ENCODE measurements at regions not wholly inside any gene's neighbourhood (a gene's known extent, or its start where the extent isn't known, plus 50 kb on each side); places are given as distances from the start of the nearest gene placed in this dataset.

DNA sequence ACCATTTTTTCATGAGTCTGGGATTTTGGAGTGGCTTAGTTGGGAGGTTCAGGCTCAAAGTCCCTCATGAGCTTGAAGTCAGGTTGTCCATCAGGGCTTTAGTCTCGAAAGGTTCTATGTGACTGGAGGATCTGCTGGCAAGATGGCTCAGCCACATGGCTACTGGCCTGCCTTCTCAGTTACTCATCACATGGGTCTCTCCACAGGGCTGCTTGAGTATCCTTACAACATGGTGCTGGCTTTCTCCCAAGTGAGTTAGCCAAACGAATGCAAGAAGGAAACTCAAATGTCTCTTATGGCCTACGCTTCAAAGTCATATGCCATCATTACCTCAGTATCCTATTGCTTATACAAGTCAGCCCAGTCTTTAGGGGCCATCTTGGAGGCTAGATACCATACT, 106.3 kb upstream of the VCX3B start:
- ATAC-seq (ENCODE audit: low read depth in 2 of 2) = no peak
- H3K27me3 Mint-ChIP-seq = no peaks in the 10 kb centered on the region
- no peaks in the 10 kb centered on the region for H3K36me3 Mint-ChIP-seq
- no peak for DNase-seq
- Histone ChIP-seq H3K9me3 (ENCODE audit: control insufficient read depth in 2 of 2, low read length in 2 of 2) (peaks cover 0 to 4% of the 10 kb centered on the region in 2 experiments), H3K4me1 (ENCODE audit: control insufficient read depth, insufficient read depth, low read length, poor library complexity, severe bottlenecking) (no peaks in the 10 kb centered on the region), H3K4me3 (ENCODE audit: low read depth, low read length) (no peak overlapping the region), H3K27me3 (ENCODE audit: control insufficient read depth, insufficient read depth, low read length) (no peaks in the 10 kb centered on the region), H3K36me3 (ENCODE audit: control insufficient read depth, insufficient read depth, low read length) (no peaks in the 10 kb centered on the region), H3K27ac (ENCODE audit: insufficient read depth, low read length, poor library complexity, severe bottlenecking) (no peak overlapping the region)
- no peak overlapping the region for H3K4me3 Mint-ChIP-seq
- no peaks in the 10 kb centered on the region for H3K4me1 Mint-ChIP-seq
- no peak overlapping the region for H3K27ac Mint-ChIP-seq
- peaks cover 0 to 9% (median 0%) of the 10 kb centered on the region in 7 donors for H3K9me3 Mint-ChIP-seq

- DNase-seq = no peak
- ATAC-seq (ENCODE audit: low read depth in 2 of 2) = no peak
- H3K27me3 ChIP-seq (ENCODE audit: control insufficient read depth, insufficient read depth, low read length) = no peaks in the 10 kb centered on the region
Measured at GRCh38 chrX:8364369-8365141, 100.1 kb upstream of the VCX3B start.

GRCh38 chrX:8366481-8366880, 98.1 kb upstream of the VCX3B start:
- H3K9me3 ChIP-seq (ENCODE audit: control insufficient read depth in 2 of 2, low read length in 2 of 2) = no peaks in the 10 kb centered on the region
- no peaks in the 10 kb centered on the region for H3K36me3 ChIP-seq (ENCODE audit: control insufficient read depth, insufficient read depth, low read length)
- Mint-ChIP-seq H3K27me3 (no peaks in the 10 kb centered on the region), H3K36me3 (no peaks in the 10 kb centered on the region), H3K4me3 (no peak overlapping the region), H3K4me1 (no peaks in the 10 kb centered on the region), H3K9me3 (peaks cover 0 to 13% (median 4%) of the 10 kb centered on the region in 7 donors), H3K27ac (no peak overlapping the region)
- H3K4me1 ChIP-seq (ENCODE audit: control insufficient read depth, insufficient read depth, low read length, poor library complexity, severe bottlenecking) = no peaks in the 10 kb centered on the region
- no peak for DNase-seq
- no peak overlapping the region for H3K4me3 ChIP-seq (ENCODE audit: low read depth, low read length)
- ATAC-seq (ENCODE audit: low read depth in 2 of 2) = no peak
- H3K27ac ChIP-seq (ENCODE audit: insufficient read depth, low read length, poor library complexity, severe bottlenecking) = no peak overlapping the region
- no peaks in the 10 kb centered on the region for H3K27me3 ChIP-seq (ENCODE audit: control insufficient read depth, insufficient read depth, low read length)

More at GRCh38 chrX:8364369-8365141, 100.1 kb upstream of the VCX3B start:
- no peaks in the 10 kb centered on the region for H3K4me1 Mint-ChIP-seq
- no peak overlapping the region for H3K27ac ChIP-seq (ENCODE audit: insufficient read depth, low read length, poor library complexity, severe bottlenecking)
- H3K27me3 Mint-ChIP-seq = no peaks in the 10 kb centered on the region
- H3K4me3 ChIP-seq (ENCODE audit: low read depth, low read length) = no peak overlapping the region
- no peak overlapping the region for H3K27ac Mint-ChIP-seq
- H3K9me3 ChIP-seq (ENCODE audit: control insufficient read depth in 2 of 2, low read length in 2 of 2) = no peaks in the 10 kb centered on the region
- H3K36me3 Mint-ChIP-seq = no peaks in the 10 kb centered on the region
- H3K36me3 ChIP-seq (ENCODE audit: control insufficient read depth, insufficient read depth, low read length) = no peaks in the 10 kb centered on the region
- no peak overlapping the region for H3K4me3 Mint-ChIP-seq
- H3K4me1 ChIP-seq (ENCODE audit: control insufficient read depth, insufficient read depth, low read length, poor library complexity, severe bottlenecking) = no peaks in the 10 kb centered on the region
- H3K9me3 Mint-ChIP-seq = peaks cover 0 to 12% (median 4%) of the 10 kb centered on the region in 7 donors

GRCh38 chrX:8374041-8374825, 90.4 kb upstream of the VCX3B start:
- peaks cover 0 to 28% (median 12%) of the 10 kb centered on the region in 7 donors for H3K9me3 Mint-ChIP-seq
- H3K27ac ChIP-seq (ENCODE audit: insufficient read depth, low read length, poor library complexity, severe bottlenecking) = no peak overlapping the region
- no peak overlapping the region for H3K27ac Mint-ChIP-seq

GRCh38 chrX:8377041-8377440, 87.6 kb upstream of the VCX3B start:
- H3K4me1 Mint-ChIP-seq = no peaks in the 10 kb centered on the region
- peaks cover 0 to 28% (median 11%) of the 10 kb centered on the region in 7 donors for H3K9me3 Mint-ChIP-seq
- DNase-seq (no peak), ATAC-seq (ENCODE audit: low read depth in 2 of 2) (no peak)
- H3K4me1 ChIP-seq (ENCODE audit: control insufficient read depth, insufficient read depth, low read length, poor library complexity, severe bottlenecking) = no peaks in the 10 kb centered on the region
- no peak overlapping the region for H3K27ac ChIP-seq (ENCODE audit: insufficient read depth, low read length, poor library complexity, severe bottlenecking)
- H3K27me3 Mint-ChIP-seq = no peaks in the 10 kb centered on the region
- H3K27ac Mint-ChIP-seq = no peak overlapping the region
- no peak overlapping the region for H3K4me3 ChIP-seq (ENCODE audit: low read depth, low read length)
- peaks cover 3% of the 10 kb centered on the region for H3K36me3 Mint-ChIP-seq
- no peaks in the 10 kb centered on the region for H3K9me3 ChIP-seq (ENCODE audit: control insufficient read depth in 2 of 2, low read length in 2 of 2)
- H3K36me3 ChIP-seq (ENCODE audit: control insufficient read depth, insufficient read depth, low read length) = no peaks in the 10 kb centered on the region
- no peak overlapping the region for H3K4me3 Mint-ChIP-seq
- H3K27me3 ChIP-seq (ENCODE audit: control insufficient read depth, insufficient read depth, low read length) = no peaks in the 10 kb centered on the region

More at GRCh38 chrX:8374041-8374825, 90.4 kb upstream of the VCX3B start:
- ATAC-seq (ENCODE audit: low read depth in 2 of 2) = no peak
- Mint-ChIP-seq H3K4me1 (no peaks in the 10 kb centered on the region), H3K4me3 (no peak overlapping the region), H3K36me3 (peaks cover 3% of the 10 kb centered on the region), H3K27me3 (no peaks in the 10 kb centered on the region)
- no peak for DNase-seq
- H3K4me3 ChIP-seq (ENCODE audit: low read depth, low read length) = no peak overlapping the region
- no peaks in the 10 kb centered on the region for H3K27me3 ChIP-seq (ENCODE audit: control insufficient read depth, insufficient read depth, low read length)
- no peaks in the 10 kb centered on the region for H3K4me1 ChIP-seq (ENCODE audit: control insufficient read depth, insufficient read depth, low read length, poor library complexity, severe bottlenecking)
- no peaks in the 10 kb centered on the region for H3K9me3 ChIP-seq (ENCODE audit: control insufficient read depth in 2 of 2, low read length in 2 of 2)
- H3K36me3 ChIP-seq (ENCODE audit: control insufficient read depth, insufficient read depth, low read length) = no peaks in the 10 kb centered on the region

GRCh38 chrX:8390771-8391170, 73.9 kb upstream of the VCX3B start:
- H3K27me3 Mint-ChIP-seq = no peaks in the 10 kb centered on the region
- Histone ChIP-seq H3K27ac (ENCODE audit: insufficient read depth, low read length, poor library complexity, severe bottlenecking) (no peak overlapping the region), H3K36me3 (ENCODE audit: control insufficient read depth, insufficient read depth, low read length) (no peaks in the 10 kb centered on the region), H3K27me3 (ENCODE audit: control insufficient read depth, insufficient read depth, low read length) (no peaks in the 10 kb centered on the region), H3K4me3 (ENCODE audit: low read depth, low read length) (no peak overlapping the region), H3K9me3 (ENCODE audit: control insufficient read depth in 2 of 2, low read length in 2 of 2) (no peaks in the 10 kb centered on the region), H3K4me1 (ENCODE audit: control insufficient read depth, insufficient read depth, low read length, poor library complexity, severe bottlenecking) (no peaks in the 10 kb centered on the region)
- H3K9me3 Mint-ChIP-seq = peaks cover 3 to 14% (median 6%) of the 10 kb centered on the region in 7 donors
- no peaks in the 10 kb centered on the region for H3K36me3 Mint-ChIP-seq
- no peak for ATAC-seq (ENCODE audit: low read depth in 2 of 2)
- H3K27ac Mint-ChIP-seq = no peak overlapping the region
- peaks cover 0 to 4% (median 0%) of the 10 kb centered on the region in 4 donors for H3K4me1 Mint-ChIP-seq
- no peak for DNase-seq
- no peak overlapping the region for H3K4me3 Mint-ChIP-seq

- Histone ChIP-seq H3K4me1 (ENCODE audit: control insufficient read depth, insufficient read depth, low read length, poor library complexity, severe bottlenecking) (no peaks in the 10 kb centered on the region), H3K36me3 (ENCODE audit: control insufficient read depth, insufficient read depth, low read length) (no peaks in the 10 kb centered on the region), H3K4me3 (ENCODE audit: low read depth, low read length) (no peak overlapping the region), H3K9me3 (ENCODE audit: control insufficient read depth in 2 of 2, low read length in 2 of 2) (peaks cover 0 to 5% of the 10 kb centered on the region in 2 experiments), H3K27ac (ENCODE audit: insufficient read depth, low read length, poor library complexity, severe bottlenecking) (no peak overlapping the region), H3K27me3 (ENCODE audit: control insufficient read depth, insufficient read depth, low read length) (no peaks in the 10 kb centered on the region)
- H3K27ac Mint-ChIP-seq = no peak overlapping the region
- H3K9me3 Mint-ChIP-seq = peaks cover 0 to 18% (median 3%) of the 10 kb centered on the region in 7 donors
- no peaks in the 10 kb centered on the region for H3K27me3 Mint-ChIP-seq
- no peaks in the 10 kb centered on the region for H3K36me3 Mint-ChIP-seq
- no peak for ATAC-seq (ENCODE audit: low read depth in 2 of 2)
- DNase-seq = no peak
- H3K4me3 Mint-ChIP-seq = no peak overlapping the region
- no peaks in the 10 kb centered on the region for H3K4me1 Mint-ChIP-seq
Measured at GRCh38 chrX:8403988-8404387, 60.6 kb upstream of the VCX3B start.
